Occipital lobe (tissue), 2 donors: ENCODE measurements at regions not wholly inside any gene's neighbourhood (a gene's known extent, or its start where the extent isn't known, plus 50 kb on each side); places are given as distances from the start of the nearest gene placed in this dataset. TPM values are rescaled to one million over a fixed set of nuclear protein-coding genes. Genes with fewer than 3 reads are reported as not detected.

Experiments used
- DNase-seq: peaks from one replicate; lab custom pipeline; 2025; lab: John Stamatoyannopoulos, UW
- small RNA-seq: library from RNA; depleted of rRNA; stranded (forward); fragments of <200 nt; gene quantifications from one replicate; pipeline ENCODE3, GENCODE V24; 2014

GRCh38 chr6:26306232-26306631 lies 58.8 kb upstream of the BTN3A2 start:
- no peak for DNase-seq

DNA sequence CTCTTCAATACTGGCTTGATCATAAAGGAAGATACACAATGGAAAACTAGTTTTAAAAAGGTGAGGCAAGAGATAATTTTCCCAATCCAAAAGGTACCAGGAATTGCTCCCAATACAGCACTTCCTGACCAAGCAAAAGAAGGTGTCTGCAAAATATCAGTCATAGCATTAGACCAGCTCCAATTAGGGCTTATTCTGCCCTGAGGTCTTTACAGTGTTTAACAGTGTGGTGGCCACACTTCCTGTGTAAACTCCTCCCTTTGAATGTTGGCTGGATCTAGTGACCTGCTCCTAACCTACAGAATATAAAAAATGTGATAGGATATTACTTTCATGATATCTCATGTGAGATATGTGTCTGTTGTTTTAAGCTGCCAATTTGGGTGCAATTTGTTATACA lies 57.1 kb upstream of the BTN3A2 start:
- DNase-seq = no peak

- no peak for DNase-seq
Measured at GRCh38 chr6:26309731-26310142, 55.3 kb upstream of the BTN3A2 start.

GRCh38 chr6:26311012-26311384 lies 54.0 kb upstream of the BTN3A2 start:
- no peak for DNase-seq

GRCh38 chr6:26311385-26312095 lies 53.5 kb upstream of the BTN3A2 start:
- DNase-seq = no peak

DNA sequence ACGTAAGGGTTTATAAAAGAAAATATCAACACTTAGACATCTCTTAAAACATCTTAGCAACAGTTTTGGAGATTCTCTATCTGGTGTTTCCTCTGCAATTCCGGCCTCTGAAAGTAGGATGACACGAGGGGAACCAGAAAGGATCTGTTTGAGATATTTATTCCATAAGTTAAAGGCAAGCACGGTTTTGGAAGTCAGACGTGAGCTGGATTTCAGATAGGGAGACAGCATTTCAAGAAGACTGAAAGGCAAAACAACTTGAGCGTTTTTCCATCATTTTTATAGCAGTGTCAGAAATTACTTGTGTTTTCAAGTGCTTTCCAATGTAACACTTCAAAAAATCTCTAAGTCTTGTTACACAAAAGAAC lies 52.9 kb upstream of the BTN3A2 start:
- DNase-seq = no peak

- peak; percentile 56 for DNase-seq
Measured at GRCh38 chr6:26312501-26313397, 52.2 kb upstream of the BTN3A2 start.

Small RNA genes in the stretch of these regions (small RNA-seq; reads per million reads assigned to genes)
- not detected for gene AL031777.2
- gene HIST1H2AD = 0.78 reads per million, percentile 67 among the genes with 10 or more reads in this experiment
- gene HIST1H2APS3 = not detected
- not detected for gene HIST1H4G
- gene LARP1P1 = not detected
